ENCODE measurements at regions not wholly inside any gene's neighbourhood (a gene's known extent, or its start where the extent isn't known, plus 50 kb on each side); places are given as distances from the start of the nearest gene placed in this dataset.

- Histone ChIP-seq H3K27me3 (no peaks in the 10 kb centered on the region), H3K9me3 (no peaks in the 10 kb centered on the region), H3K4me3 (no peak overlapping the region), H3K27ac (no peak overlapping the region), H3K4me1 (no peaks in the 10 kb centered on the region), H3K36me3 (no peaks in the 10 kb centered on the region)
- WGBS, 2 donors (ENCODE audit: low coverage in 1 of 2) = 0 to 35% methylated on average over 1 of the region's 1 CpG
- TF ChIP-seq EP300 (IDR thresholded peaks at IDR 0.05; ENCODE audit: low read depth) = no peak
- no peak for TF ChIP-seq POLR2A (IDR thresholded peaks at IDR 0.05)
- no peak for TF ChIP-seq CTCF (IDR thresholded peaks at IDR 0.05)
- TF ChIP-seq POLR2AphosphoS5 (IDR thresholded peaks at IDR 0.05) = no peak
- no peak for DNase-seq
- intact Hi-C loops (cut with DNase I; ENCODE audit: low total_unique reads) (no loop called here), in situ Hi-C loops (cut with MboI; ENCODE audit: low pct_ligation_motif_present in 1 of 4, low pct_unique_long_range_greater_than_20kb in 1 of 4, low sequenced_read_pairs in 3 of 4) (no loop called here)
These were observed 75.4 kb upstream of the ZNF385D start for GRCh38 chr3:21826416-21826815.

GRCh38 chr3:21830541-21830940, 79.5 kb upstream of the ZNF385D start:
- Histone ChIP-seq H3K4me1 (no peaks in the 10 kb centered on the region), H3K27me3 (no peaks in the 10 kb centered on the region), H3K9me3 (no peaks in the 10 kb centered on the region), H3K36me3 (no peaks in the 10 kb centered on the region), H3K4me3 (no peak overlapping the region), H3K27ac (no peak overlapping the region)
- intact Hi-C loops (cut with DNase I; ENCODE audit: low total_unique reads) (no loop called here), in situ Hi-C loops (cut with MboI; ENCODE audit: low pct_ligation_motif_present in 1 of 4, low pct_unique_long_range_greater_than_20kb in 1 of 4, low sequenced_read_pairs in 3 of 4) (no loop called here)
- no peak for TF ChIP-seq POLR2A (IDR thresholded peaks at IDR 0.05)
- TF ChIP-seq POLR2AphosphoS5 (IDR thresholded peaks at IDR 0.05) = no peak
- no peak for TF ChIP-seq CTCF (IDR thresholded peaks at IDR 0.05)
- TF ChIP-seq EP300 (IDR thresholded peaks at IDR 0.05; ENCODE audit: low read depth) = no peak
- DNase-seq = no peak
- 71 to 84% methylated on average over 2 of the region's 2 CpGs for WGBS, 2 donors (ENCODE audit: low coverage in 1 of 2)

GRCh38 chr3:21835264-21835663, 84.3 kb upstream of the ZNF385D start:
- peaks cover 0 to 4% of the 10 kb centered on the region in 2 donors for H3K9me3 ChIP-seq
- no peak for DNase-seq
- no peaks in the 10 kb centered on the region for H3K4me1 ChIP-seq
- H3K27me3 ChIP-seq = no peaks in the 10 kb centered on the region
- TF ChIP-seq CTCF (IDR thresholded peaks at IDR 0.05) (no peak), POLR2A (IDR thresholded peaks at IDR 0.05) (no peak), POLR2AphosphoS5 (IDR thresholded peaks at IDR 0.05) (no peak), EP300 (IDR thresholded peaks at IDR 0.05; ENCODE audit: low read depth) (no peak)
- in situ Hi-C loops (cut with MboI; ENCODE audit: low pct_ligation_motif_present in 1 of 4, low pct_unique_long_range_greater_than_20kb in 1 of 4, low sequenced_read_pairs in 3 of 4) = no loop called here
- intact Hi-C loops (cut with DNase I; ENCODE audit: low total_unique reads) = no loop called here
- 75 to 76% methylated on average over 2 of the region's 2 CpGs for WGBS, 2 donors (ENCODE audit: low coverage in 1 of 2)
- H3K27ac ChIP-seq = no peak overlapping the region
- no peaks in the 10 kb centered on the region for H3K36me3 ChIP-seq
- H3K4me3 ChIP-seq = no peak overlapping the region

GRCh38 chr3:21836227-21836626, 85.2 kb upstream of the ZNF385D start:
- H3K4me3 ChIP-seq = no peak overlapping the region
- no peak for TF ChIP-seq POLR2AphosphoS5 (IDR thresholded peaks at IDR 0.05)
- no peak for TF ChIP-seq EP300 (IDR thresholded peaks at IDR 0.05; ENCODE audit: low read depth)
- TF ChIP-seq CTCF (IDR thresholded peaks at IDR 0.05) = no peak
- no peak for TF ChIP-seq POLR2A (IDR thresholded peaks at IDR 0.05)
- 70 to 72% methylated on average over 4 of the region's 4 CpGs for WGBS, 2 donors (ENCODE audit: low coverage in 1 of 2)
- no peak overlapping the region for H3K27ac ChIP-seq
- intact Hi-C loops (cut with DNase I; ENCODE audit: low total_unique reads) = no loop called here
- H3K9me3 ChIP-seq = peaks cover 0 to 8% of the 10 kb centered on the region in 2 donors
- no peaks in the 10 kb centered on the region for H3K27me3 ChIP-seq
- H3K4me1 ChIP-seq = no peaks in the 10 kb centered on the region
- no peak for DNase-seq
- in situ Hi-C loops (cut with MboI; ENCODE audit: low pct_ligation_motif_present in 1 of 4, low pct_unique_long_range_greater_than_20kb in 1 of 4, low sequenced_read_pairs in 3 of 4) = no loop called here
- H3K36me3 ChIP-seq = no peaks in the 10 kb centered on the region
